Lower lobe of right lung (tissue), 2 donors: ENCODE measurements at regions not wholly inside any gene's neighbourhood (a gene's known extent, or its start where the extent isn't known, plus 50 kb on each side); places are given as distances from the start of the nearest gene placed in this dataset.

Source experiments
- ATAC-seq, 2 donors: fragments of 200-7000 bp; cut with Tn5 transposase; one replicate each; pipeline ENCODE4 v1.9.1; 2020 to 2022; ENCODE audit warnings: mild to moderate bottlenecking in 2 of 2, moderate library complexity in 2 of 2
- DNase-seq: peaks from one replicate; pipeline ENCODE4 v3.0.0-alpha.2; 2020
- H3K27ac ChIP-seq: fragments of 200-600 bp; one replicate; pipeline ENCODE4 v1.8.0; 2022
- H3K27me3 ChIP-seq: fragments of 200-600 bp; one replicate; pipeline ENCODE4 v1.8.0; 2022; ENCODE audit warnings: low read depth
- H3K36me3 ChIP-seq: fragments of 200-600 bp; one replicate; pipeline ENCODE4 v1.8.0; 2022; ENCODE audit warnings: mild to moderate bottlenecking
- H3K4me1 ChIP-seq: fragments of 200-600 bp; one replicate; pipeline ENCODE4 v1.8.0; 2022
- H3K4me3 ChIP-seq: fragments of 200-600 bp; one replicate; pipeline ENCODE4 v1.8.0; 2022; ENCODE audit warnings: mild to moderate bottlenecking
- H3K9me3 ChIP-seq: fragments of 200-600 bp; one replicate; pipeline ENCODE4 v1.8.0; 2022
- intact Hi-C: fragments of 100-400 bp; cut with DNase I; formaldehyde crosslinking; loops from one replicate; pipeline ENCODE4 v1.11.0; 2022
- TF ChIP-seq, protein P1 (sequence below): fragments of 200-600 bp; IDR thresholded peaks from one replicate; pipeline ENCODE4 v1.8.0; 2022; ENCODE audit warnings: antibody characterized with exemption, mild to moderate bottlenecking
- donor health status: DM: no; HTN: yes; CAD: no; lungs with severe emphysema.

DNA sequence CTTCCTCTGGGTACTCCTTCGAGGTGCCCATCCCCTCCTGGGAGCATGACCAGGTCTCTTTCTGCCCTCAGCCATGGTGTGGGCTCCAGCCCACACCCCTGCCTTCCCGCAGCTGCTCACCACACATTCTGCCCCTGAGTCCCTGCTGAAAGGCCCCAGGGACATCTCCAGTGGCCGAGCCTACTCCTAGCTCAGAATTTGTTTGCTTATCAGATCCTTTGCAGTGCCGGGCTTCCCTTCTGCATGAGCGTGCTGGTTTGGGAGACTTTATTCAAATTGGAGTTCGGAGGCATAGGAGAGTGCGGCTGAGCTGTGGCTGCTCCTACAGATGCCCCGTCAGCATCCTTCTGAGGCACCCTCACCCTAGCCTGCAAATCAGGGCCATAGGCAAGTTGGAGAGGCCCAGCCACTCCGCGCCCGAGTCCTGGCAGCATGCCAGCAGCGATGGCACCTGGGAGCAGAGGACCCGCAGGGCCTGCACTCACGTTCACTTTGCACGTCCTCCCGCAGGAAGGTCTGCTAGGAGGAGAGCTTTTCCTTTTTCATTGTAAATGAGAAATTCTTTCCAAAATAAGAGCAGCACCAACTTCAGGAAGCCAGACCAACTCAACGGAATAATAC is 327.3 kb downstream of the QKI start:
- Histone ChIP-seq H3K27me3 (no peaks in the 10 kb centered on the region), H3K36me3 (no peaks in the 10 kb centered on the region), H3K4me1 (peaks cover 7% of the 10 kb centered on the region), H3K27ac (no peak overlapping the region), H3K9me3 (no peaks in the 10 kb centered on the region), H3K4me3 (no peak overlapping the region)
- no peak for DNase-seq
- intact Hi-C loops: no loop called here
- no peak for ATAC-seq
- TF ChIP-seq, protein P1, sequence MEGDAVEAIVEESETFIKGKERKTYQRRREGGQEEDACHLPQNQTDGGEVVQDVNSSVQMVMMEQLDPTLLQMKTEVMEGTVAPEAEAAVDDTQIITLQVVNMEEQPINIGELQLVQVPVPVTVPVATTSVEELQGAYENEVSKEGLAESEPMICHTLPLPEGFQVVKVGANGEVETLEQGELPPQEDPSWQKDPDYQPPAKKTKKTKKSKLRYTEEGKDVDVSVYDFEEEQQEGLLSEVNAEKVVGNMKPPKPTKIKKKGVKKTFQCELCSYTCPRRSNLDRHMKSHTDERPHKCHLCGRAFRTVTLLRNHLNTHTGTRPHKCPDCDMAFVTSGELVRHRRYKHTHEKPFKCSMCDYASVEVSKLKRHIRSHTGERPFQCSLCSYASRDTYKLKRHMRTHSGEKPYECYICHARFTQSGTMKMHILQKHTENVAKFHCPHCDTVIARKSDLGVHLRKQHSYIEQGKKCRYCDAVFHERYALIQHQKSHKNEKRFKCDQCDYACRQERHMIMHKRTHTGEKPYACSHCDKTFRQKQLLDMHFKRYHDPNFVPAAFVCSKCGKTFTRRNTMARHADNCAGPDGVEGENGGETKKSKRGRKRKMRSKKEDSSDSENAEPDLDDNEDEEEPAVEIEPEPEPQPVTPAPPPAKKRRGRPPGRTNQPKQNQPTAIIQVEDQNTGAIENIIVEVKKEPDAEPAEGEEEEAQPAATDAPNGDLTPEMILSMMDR: no peak

DNA sequence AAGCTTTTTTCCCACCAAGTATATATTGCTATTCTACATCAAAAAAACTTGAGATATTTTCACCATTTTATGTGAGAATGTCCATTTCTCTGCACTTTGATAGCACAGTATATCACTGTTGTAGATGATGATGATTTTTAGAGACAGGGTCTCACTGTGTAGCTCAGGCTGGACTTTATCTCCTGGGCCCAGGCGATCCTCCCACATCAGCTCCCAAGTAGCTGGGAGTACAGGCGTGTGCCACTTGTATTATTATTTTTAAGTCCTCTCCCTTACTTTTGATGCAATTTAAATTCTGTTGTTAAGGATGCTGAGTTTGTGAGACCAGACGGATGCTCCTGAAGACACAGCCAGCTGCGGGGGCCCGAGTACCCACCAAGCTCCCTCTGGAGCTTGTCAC is 326.8 kb downstream of the QKI start:
- Histone ChIP-seq H3K27ac (no peak overlapping the region), H3K4me1 (peaks cover 7% of the 10 kb centered on the region), H3K4me3 (no peak overlapping the region), H3K27me3 (no peaks in the 10 kb centered on the region), H3K9me3 (no peaks in the 10 kb centered on the region), H3K36me3 (no peaks in the 10 kb centered on the region)
- intact Hi-C loops: no loop called here
- DNase-seq (no peak), ATAC-seq (no peak)
- TF ChIP-seq, protein P1: no peak

DNA sequence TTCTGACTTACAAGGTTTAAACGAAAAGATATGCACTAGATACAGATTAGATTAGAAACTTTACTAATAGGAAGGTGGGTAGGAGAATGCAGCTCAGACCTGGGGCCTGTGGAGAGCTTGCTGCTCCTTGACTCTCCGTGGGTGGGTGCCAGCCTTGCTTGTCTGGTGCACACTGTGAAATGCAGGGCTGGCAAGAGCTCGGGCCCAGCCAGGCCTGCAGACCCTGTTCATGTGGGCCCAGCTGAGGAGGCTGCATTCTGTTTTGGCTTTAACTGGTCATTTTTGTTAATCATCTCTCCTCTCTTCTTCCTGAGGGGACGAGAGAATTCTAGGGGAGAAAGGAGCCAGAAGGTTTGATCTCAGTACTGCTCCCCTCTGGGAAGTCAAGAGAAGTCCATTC is 325.4 kb downstream of the QKI start:
- Histone ChIP-seq H3K4me1 (peaks cover 7% of the 10 kb centered on the region), H3K4me3 (no peak overlapping the region), H3K27me3 (no peaks in the 10 kb centered on the region), H3K27ac (no peak overlapping the region), H3K9me3 (no peaks in the 10 kb centered on the region), H3K36me3 (no peaks in the 10 kb centered on the region)
- ATAC-seq (no peak), DNase-seq (no peak)
- TF ChIP-seq, protein P1: no peak
- intact Hi-C loops: no loop called here

DNA sequence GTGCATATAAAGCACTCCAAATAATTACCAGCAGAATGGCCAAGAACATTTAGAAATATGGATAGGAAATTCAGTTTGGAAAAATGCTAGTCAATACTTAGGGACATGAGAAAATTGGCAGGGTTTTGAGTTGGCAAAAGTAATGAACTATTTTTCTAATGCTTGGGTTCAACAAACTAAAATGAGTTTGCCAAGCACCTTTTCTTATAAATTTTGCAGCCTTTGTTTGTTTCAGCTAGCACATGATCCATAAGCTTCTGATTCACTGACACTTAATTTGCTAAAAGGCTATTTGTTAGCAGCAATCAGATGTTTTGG is 324.8 kb downstream of the QKI start:
- H3K36me3 ChIP-seq: no peaks in the 10 kb centered on the region
- H3K9me3 ChIP-seq: no peaks in the 10 kb centered on the region
- no peak overlapping the region for H3K4me3 ChIP-seq
- DNase-seq (no peak), ATAC-seq (no peak)
- intact Hi-C loops: no loop called here
- H3K27ac ChIP-seq: no peak overlapping the region
- TF ChIP-seq, protein P1: no peak
- H3K4me1 ChIP-seq: peaks cover 7% of the 10 kb centered on the region
- H3K27me3 ChIP-seq: no peaks in the 10 kb centered on the region

DNA sequence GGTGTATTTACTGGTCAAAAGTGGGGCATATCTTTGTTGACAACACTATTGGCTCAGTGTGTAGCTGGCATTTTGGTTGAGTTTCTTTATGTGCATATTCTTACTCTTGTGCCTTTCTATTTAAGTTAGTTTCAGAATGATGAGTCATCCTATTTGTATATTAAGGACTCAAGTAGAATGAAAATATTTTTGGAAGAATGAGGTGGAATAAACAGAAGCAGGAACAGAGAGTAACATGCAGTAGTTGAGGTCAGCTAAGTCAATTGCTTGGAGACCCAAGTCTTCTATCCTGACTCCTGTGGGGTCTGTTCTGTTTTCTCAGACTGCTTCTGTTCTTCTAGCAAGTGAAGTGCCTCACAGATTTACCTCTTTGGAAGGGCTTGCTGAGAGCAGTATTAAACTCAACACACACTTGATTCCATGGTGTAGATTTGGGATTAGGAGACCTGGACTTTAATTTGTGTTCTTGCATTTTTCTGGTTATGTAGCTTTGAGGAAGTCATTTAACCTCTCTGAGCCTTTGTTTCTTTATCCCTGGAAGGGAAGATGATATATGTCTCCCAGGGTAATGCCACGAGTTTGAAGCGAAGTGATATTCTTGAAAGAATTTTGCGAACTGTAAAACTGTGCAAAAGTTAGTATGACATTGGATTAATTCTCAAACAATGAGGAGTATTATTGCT is 324.3 kb downstream of the QKI start:
- no peak overlapping the region for H3K27ac ChIP-seq
- TF ChIP-seq, protein P1: no peak
- no peaks in the 10 kb centered on the region for H3K27me3 ChIP-seq
- DNase-seq (no peak), ATAC-seq (peak in 1 of 2 donors; percentile 60)
- H3K36me3 ChIP-seq: no peaks in the 10 kb centered on the region
- no peaks in the 10 kb centered on the region for H3K9me3 ChIP-seq
- intact Hi-C loops: no loop called here
- H3K4me1 ChIP-seq: peaks cover 7% of the 10 kb centered on the region
- no peak overlapping the region for H3K4me3 ChIP-seq
